ENCODE measurements at regions not wholly inside any gene's neighbourhood (a gene's known extent, or its start where the extent isn't known, plus 50 kb on each side); places are given as distances from the start of the nearest gene placed in this dataset.
"Not testable (repeated sequence)": the region's sequence is repeated elsewhere in the genome, so short reads cannot be mapped to it uniquely, and the experiment has no call there.

DNA sequence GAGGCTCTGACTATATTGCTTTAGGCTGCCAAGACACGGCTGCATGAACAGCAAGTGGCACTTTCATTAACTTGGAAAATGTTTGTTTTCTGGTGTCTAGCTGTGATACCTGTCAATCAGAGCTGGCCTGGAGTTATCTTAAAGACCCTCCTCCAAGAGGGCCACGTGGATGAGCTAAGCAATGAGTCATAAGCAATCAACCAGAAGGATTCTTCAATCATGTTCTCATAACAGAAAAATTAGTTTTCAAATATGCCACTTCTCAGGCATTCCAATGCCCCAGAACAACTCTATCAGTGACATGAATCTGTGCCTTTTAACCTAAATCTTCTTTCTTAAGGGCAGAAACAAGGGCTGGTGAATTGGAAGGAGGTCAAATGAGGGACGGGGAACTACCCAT, 283.0 kb downstream of the HTR1B start:
- no peak for DNase-seq (ENCODE audit: low read depth)

DNA sequence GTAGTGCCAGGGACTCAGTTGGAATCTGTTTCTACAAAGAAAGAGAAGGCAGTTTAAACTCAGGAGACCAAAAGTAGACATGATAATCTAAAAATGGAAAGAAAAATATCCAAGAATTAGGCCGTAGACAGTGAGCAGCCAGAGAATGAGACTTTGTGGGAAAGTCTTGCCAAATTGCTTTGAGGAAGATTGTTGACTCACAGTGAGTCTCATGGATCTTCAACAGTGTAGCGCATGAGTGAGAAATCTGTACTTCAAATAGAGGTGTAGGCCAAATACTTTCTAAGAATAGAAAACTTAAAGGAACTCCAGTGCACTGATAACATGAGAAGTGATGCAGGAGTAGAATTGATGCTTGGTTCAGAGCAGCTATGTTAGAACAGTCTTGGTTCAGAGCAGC, 284.5 kb downstream of the HTR1B start:
- peak; percentile 75 for DNase-seq (ENCODE audit: low read depth)

DNA sequence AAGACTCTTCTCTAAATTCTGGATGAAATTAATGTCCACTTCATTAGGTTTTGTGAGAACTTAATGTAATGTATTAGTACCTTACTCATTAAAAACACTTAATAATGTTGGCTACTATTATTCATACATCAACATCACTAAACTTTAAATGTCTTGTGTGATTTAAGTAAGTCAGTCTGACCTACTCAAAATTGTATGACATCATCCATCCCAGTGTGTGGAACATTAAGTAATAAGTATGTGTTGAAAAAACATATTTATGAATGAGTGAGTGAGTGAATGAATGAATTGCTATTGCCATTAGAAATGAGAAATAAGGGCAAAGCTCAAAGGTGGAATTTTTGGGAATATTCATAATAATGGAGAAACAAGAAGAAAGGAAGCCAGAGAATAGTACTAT, 285.8 kb downstream of the HTR1B start:
- no peak for DNase-seq (ENCODE audit: low read depth)

DNA sequence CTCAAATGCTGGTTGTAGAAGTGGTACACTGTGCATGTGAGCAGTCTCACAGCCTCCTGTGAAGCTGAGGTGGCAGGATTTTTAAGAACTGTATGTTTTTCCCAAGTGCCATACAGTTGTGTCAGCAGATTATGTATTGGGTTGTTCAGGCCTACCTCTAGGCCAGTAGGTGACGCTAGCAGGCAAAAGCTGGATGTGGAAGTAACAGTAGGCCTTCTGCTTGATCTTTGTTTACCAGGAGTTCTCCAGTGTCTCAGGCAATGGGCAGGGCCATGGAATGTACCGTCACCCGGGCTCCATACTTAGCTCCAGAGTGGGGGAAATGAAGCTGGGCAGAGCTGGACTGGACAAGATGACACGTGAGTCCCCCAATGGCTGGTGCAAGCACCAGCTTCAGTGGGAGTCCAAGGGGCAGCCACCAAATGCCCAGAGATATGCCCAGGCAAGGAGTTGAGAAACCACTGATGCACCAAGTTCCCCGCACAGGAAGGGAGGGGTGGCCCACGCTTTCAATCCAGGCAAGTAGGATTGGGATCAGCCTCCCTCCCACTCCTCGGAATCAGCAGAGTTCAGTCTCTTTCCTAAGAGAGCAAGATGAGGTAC, 289.7 kb downstream of the HTR1B start:
- DNase-seq (ENCODE audit: low read depth): peak; percentile 26

DNA sequence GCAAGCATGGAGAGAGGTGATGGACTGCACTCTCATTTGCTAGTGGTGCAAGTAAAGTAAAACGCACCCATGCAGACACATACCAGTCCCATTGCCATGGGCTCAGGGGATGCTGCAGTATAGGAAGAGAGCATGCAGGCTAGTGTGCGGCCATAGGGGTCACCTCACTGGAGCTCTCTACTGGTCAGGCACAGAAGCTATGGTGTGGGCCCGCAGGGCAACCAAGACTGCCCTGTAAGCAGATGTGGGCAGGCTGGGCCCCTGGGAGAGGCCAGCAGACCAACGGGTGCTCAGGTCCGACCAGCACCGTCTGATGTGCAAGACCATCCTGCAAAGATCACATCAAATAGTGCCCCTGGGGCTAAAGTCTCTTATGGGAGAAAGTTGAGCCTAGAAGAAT, 290.7 kb downstream of the HTR1B start:
- no peak for DNase-seq (ENCODE audit: low read depth)

DNA sequence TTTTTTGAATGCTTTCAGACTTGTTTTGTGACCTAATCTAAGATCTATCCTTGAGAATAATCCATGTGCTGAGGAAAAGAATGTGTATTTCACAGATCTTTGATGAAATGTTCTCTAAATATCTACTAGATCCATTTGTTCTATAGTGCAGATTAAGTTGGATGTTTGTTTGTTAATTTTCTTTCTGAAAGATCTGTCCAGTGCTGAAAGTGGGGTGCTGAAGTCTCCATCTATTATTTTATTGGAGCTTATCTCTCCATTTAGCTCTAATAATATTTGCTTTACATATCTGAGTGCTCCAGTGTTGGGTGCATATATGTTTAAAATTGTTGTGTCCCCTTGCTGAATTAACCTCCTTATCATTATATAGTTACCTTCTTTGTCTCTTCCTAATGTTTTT, 303.6 kb downstream of the HTR1B start:
- no peak for DNase-seq (ENCODE audit: low read depth)

DNA sequence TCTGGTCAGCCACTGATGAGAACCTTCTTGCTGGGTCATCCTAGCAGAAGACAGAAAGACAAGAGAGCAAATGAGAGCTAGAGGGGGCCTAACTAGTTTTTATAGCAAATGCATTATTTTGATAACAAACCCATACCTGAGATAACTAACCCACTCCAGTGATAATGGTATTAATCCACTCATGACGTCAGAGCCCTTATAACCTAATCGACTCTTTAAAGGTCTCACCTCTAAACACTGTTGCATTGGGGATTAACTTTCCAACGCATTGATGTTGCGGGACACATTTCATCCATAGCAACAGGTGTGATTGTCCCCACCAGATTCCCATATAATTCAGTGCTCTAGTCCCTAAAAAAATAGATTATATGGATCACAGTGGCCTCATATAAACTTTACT, 312.1 kb downstream of the HTR1B start:
- DNase-seq (ENCODE audit: low read depth): no peak

DNA sequence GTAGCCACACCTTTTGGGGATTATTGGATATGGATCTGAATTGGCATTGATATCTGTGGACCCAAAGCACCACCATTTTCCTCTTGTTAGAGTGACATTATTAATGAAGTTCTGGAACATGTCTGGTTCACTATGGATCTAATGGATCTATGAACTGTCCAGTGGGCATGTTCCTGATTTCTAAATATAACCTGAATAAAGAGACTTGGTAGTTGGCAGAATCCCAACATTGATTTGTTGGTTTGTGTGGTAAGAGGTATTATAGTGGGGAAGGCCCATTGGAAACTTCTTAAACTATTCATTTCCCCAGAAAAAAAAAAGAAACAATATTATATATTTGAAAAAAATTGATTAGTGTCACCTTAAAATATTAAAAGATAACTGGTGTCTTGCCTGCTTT, 312.6 kb downstream of the HTR1B start:
- no peak for DNase-seq (ENCODE audit: low read depth)

DNA sequence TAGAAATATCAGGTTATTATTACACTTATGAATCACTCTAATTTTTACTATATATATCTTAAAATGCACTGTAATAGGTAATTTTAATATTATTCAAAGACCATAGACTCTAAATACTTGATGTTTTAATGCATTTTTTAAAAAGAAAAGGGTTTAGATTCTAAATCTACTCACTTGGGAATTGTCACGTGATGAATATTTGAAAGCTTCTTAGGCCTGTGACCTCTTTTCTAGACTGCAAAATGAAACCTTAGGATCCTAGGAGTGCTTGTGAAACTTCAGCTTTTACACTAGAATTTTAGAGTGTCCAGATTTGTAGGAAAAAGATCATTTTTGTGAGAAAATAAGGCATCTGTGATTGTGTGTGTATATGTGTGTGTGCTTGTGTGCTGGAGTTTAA, 318.0 kb downstream of the HTR1B start:
- no peak for DNase-seq (ENCODE audit: low read depth)

DNA sequence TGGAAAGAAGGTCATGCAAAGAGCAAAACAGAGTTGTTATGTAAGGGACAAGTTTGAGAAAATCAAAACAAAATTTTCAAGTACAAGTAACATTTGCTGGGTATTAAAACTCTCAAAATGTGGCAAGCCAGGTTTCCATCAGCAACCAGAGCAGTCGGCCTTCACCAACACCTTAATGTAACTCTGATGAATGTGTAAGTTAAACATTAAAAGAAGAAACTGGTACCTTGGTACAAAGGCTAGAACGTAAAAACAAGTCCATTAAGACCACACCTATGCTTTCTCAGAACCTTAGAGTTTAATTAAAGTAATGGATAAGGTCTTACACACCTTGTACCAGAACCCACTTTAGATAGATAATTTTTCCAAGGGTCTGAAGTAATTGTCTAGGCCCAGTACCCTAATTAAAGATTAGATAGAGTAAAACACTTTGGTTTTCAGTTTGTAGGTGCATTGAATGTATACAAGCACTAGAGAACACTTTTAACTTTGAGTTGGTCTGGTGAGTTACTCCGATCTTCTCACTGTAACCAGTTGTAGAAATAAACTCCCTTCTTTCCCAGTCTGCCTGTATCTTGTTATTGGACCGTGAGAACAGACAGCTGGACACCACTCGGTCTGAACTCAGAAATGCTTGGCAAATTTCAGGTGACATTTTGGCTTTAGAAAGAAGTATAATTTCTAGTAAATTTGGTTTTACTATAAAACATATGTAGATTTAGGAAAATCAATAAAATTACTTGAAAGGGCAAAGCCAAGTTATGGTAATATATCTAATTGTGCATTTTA, 319.4 kb downstream of the HTR1B start:
- DNase-seq (ENCODE audit: low read depth): no peak

DNA sequence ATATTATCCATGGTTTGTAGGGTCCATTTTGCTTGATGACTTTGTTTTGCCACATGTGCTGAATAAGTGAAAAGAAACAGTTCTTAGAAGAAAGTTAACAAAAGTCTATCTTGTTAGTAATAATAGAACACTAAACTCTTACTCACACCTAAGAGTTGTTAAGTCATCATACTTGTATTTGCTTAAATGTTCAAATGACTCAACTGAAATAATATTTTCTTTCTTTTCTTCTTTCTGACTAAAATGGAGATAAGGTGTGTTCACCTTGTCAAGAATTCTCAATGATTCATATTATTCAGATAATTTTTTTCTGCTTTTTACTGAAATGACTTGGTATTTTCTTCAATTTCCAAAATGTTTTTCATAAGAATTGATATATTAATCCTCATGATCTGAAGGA, 327.2 kb downstream of the HTR1B start:
- DNase-seq (ENCODE audit: low read depth): peak; percentile 35

DNA sequence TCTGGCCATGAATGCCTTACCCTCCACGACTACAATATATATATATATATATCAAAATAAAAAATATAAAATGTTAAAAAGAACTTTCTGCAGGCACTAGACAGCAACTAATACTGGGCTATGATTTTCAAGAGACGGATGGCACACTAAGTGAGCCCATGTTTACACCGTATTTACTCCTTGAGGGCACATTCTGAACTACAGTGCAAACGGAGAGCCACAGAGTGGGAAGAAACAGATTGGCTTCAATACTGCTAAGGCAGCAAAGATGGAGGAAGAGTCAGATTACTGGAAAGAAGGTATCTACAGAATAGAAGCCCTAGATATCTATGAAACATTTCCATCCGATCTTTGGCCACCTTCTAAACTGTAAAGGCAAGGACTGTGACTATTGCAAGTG, 330.3 kb downstream of the HTR1B start:
- DNase-seq (ENCODE audit: low read depth): no peak

DNA sequence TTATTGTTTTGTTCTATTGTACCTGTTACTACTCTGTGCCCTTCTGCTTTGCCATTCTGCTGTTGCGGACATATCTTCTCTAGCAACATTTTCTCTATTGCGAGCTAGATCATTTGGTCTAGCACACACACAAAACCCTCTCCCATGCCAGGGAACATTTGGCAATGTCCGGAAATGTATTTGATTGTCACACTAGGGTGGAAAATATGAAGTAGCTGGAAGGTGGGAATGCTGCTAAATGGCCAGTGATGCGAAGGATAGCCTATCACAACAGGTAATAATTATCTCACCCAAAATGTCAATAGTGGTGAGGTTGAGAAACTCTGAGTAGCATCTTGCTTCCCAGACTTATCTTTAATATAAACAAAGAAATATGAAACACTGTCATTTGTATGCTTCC, 331.9 kb downstream of the HTR1B start:
- no peak for DNase-seq (ENCODE audit: low read depth)

DNA sequence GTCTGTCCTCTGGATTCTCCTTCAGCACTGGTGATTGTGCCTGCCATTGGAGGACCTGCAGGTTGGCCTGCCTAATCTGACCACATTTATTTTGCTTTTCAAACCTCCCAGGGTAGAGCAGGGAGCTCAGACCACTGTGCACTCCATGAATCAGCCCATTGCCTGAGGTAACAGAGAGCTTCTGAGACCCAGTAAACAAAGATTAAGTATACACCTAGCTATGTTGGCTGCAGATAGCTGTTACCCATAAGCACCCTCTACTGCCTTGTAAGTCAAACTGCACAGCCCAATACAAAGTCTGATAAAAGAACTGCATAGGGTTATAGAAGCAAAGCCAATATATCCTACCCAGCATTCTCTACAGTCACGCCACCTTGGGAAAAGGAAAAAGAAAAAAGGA, 338.7 kb downstream of the HTR1B start:
- peak; percentile 29 for DNase-seq (ENCODE audit: low read depth)

DNA sequence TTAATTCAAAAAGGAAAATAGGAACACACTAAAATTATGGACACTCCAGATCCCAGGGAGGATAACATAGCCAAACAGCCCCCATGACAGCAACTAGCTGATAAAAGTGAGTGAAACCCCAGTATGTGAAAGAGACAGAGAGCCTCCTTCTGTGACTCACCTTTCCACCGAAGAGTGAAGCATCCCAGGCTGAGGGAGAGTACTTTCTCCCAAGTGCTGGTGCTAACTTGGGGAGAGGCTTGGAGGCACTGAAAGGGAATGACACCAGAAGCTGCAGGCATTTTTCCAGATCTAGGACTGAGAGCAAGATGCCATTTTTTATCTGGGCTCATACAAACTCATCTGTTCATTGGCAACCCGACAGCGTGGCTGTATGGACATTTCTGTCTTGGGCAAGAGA, 339.8 kb downstream of the HTR1B start:
- no peak for DNase-seq (ENCODE audit: low read depth)

DNA sequence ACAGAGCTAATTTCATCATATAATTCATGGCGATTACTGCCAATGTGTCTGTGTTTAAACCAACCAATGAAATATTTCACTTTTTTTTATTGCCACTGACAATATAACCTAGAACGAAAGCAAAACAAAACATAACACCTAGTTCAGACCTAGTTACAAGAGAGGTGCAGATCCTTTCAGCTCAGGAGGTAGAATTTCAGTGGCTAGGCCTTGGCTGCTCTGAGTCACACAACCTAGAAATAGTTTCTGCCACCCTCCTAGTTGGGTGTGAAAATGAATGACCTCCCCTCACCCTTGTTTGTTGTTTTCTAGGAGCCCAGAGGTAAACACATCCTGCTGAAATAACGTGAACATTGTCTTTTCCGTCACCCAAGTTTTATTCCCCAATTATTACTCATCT, 356.3 kb downstream of the HTR1B start:
- peak; percentile 9 for DNase-seq (ENCODE audit: low read depth)

DNA sequence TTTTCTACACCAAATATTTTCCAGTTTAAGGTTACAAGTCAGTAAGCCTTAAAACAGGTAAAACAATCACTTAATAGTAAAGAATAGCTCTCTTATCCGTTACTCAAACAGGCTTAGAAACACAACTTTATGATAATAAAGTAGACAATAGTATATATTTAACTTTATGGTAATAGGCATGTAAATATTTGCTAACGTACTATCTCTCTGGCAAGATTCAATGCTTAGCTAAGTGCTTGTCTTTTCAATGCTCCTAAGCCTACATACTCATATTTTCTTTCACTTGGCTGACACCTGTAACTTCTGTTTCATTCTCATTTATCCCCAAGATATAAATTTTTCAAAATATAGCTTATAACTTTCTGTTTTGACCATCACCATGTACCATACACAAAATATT, 358.2 kb downstream of the HTR1B start:
- DNase-seq (ENCODE audit: low read depth): no peak

DNA sequence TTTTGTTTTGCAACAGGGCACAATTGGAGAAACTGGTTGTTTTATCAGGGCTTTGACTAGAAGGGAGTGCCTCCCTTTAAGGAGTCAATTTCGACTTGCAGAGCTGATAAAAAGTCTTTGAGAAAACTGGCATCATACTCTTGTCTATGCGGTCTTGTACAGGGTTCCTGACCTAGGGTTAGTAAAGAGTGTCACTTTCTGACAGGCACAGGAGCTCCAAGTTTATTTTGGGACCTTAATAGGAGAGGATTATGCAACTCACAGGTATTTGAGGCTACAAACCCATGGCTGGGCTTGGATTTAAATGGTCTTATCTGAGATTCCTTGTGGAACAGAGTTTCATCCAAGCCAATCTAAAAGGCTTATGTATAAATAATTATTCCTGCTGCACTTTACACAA, 365.4 kb downstream of the HTR1B start:
- DNase-seq (ENCODE audit: low read depth): no peak

DNA sequence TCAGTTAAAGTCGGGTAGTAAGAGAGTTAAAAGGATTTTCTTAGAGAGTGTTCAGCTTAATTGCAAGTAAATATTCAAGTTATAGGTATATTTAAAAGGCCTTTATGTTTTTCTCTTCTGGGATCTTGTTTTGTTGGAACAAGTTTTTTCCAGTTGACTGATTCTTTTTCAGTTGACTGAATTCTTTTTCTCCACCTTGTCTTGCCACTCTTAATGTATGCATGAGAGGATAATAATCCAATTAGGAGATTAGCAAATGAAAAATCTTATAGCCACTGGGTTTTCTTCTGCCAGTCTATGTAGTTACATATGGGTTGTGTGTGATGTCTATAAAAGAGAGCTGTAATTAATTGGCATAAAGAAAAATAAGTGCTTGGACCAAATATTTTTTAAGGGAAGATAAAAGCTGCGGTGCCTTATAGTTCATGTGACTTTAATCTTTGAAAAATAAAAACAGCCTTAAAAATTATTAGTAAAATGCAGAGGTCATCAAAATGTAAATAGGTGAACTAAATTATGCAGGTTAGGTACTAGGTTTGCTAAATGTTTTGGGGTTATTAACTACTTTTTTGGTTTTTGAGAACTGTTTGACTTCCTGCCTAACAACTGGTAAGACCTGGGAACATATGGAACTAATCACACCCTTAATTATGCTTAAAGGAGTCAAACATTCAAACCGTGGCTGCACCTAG, 367.2 kb downstream of the HTR1B start:
- DNase-seq (ENCODE audit: low read depth): no peak

DNA sequence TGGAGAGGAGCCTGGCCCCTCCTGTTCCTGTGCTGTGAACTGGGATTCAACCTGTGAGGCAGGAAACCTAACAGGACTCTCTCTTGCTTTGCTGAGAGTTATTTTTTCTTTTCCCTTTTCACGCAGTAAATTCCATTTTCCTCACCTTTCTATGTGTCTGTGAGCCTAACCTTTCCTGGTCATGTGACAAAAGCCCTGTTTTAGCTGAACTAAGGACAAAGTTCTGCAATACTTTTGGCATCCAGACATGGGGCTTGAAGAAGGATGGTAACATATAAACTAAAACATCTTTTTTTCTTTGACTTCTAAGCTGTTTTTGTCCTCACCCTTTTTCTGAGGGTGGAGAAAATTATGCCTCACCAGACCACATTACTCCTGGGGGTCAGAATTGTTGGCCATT, 368.5 kb downstream of the HTR1B start:
- no peak for DNase-seq (ENCODE audit: low read depth)

DNA sequence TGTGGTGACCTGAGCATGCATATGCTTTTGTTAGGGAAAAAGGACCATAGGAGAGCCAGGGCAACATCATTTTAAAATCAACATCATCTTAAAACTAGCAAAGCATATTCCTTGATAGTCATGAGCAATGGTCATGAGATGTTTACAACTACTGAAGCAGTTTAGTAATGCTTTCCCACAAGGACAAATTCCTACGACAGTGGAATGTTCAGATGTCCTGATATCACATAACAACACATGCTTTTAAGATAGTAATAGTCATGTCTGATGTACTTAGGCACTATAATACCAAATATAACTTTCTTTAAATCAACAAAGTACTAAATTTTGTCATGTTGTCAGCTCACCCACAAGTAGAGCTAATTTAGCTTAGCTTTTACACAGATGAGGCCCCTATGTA, 370.3 kb downstream of the HTR1B start:
- peak; percentile 76 for DNase-seq (ENCODE audit: low read depth)

DNA sequence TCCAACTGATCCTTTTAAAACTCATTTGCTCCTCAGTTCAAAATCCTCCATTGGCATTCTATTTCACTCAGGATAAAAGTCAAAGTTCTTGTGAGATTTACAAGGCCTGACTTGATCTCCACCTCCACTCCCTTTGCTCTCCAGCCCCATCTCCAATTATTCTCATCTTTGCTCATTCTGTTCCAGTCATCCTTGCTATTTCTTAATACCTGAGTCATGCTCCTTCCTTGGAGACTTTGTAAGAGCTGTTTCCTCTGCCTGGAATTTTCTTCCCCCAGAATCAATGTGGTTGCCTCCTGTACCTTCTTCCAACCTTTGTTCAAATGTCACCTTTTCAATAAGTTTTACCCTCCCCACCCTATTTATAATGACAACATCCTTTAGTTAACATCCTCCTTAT, 373.5 kb downstream of the HTR1B start:
- DNase-seq (ENCODE audit: low read depth): peak; percentile 33

DNA sequence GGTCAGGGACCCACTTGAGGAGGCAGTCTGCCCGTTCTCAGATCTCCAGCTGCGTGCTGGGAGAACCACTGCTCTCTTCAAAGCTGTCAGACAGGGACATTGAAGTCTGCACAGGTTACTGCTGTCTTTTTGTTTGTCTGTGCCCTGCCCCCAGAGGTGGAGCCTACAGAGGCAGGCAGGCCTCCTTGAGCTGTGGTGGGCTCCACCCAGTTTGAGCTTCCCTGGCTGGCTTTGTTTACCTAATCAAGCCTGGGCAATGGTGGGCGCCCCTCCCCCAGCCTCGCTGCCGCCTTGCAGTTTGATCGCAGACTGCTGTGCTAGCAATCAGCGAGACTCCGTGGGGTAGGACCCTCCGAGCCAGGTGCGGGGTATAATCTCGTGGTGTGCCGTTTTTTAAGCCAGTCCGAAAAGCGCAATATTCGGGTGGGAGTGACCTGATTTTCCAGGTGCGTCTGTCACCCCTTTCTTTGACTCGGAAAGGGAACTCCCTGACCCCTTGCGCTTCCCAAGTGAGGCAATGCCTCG, 375.4 kb downstream of the HTR1B start:
- not testable (repeated sequence) for DNase-seq (ENCODE audit: low read depth)

Data from LHCN-M2 (cell line).